Fibroblast of skin of back (primary cell): ENCODE measurements at regions not wholly inside any gene's neighbourhood (a gene's known extent, or its start where the extent isn't known, plus 50 kb on each side); places are given as distances from the start of the nearest gene placed in this dataset.
A peak's percentile ranks its signal among the peaks of the same experiment; 100 is the strongest.

ENCODE experiments used
- DNase-seq: peaks from one replicate; pipeline ENCODE4 v3.0.0-alpha.2; 2013

DNA sequence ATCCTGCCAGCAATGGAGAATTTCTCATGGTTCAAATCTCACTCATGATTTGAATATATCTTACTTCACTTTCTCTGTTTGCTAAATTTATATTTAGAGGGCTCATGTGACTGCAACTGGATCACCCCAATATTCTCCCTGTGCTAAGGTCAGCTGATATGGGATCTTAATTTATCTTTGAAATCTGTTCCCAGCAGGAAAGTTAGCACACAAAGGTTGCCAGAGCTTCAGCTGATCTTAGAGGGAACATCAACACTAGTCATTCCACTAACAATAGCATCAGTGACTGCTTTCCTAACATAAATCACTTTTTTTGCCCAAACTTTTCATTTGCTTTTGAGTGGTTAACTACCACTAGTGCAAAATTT, 1270.0 kb downstream of the ARAP2 start:
- no peak for DNase-seq

DNA sequence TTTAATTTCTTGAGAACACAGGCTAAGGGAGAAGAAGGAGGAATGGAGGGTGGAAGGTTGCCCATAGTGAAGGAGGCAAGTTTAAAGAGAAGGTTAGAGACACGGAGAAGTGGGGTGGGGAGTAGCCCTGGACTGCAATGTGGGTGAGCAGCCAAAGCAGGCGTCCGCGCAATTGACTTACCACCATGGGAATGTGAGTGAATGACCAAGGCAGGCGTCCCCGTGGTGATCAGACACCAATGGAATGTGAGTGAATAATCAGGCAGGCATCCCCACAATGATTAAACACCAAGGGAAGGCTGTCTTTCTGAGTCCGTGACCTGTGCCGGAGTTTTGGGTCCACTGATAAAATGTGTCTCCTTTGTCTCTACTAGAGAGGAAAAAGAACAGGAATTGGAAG, 1223.1 kb downstream of the ARAP2 start:
- DNase-seq: peak; percentile 89

DNA sequence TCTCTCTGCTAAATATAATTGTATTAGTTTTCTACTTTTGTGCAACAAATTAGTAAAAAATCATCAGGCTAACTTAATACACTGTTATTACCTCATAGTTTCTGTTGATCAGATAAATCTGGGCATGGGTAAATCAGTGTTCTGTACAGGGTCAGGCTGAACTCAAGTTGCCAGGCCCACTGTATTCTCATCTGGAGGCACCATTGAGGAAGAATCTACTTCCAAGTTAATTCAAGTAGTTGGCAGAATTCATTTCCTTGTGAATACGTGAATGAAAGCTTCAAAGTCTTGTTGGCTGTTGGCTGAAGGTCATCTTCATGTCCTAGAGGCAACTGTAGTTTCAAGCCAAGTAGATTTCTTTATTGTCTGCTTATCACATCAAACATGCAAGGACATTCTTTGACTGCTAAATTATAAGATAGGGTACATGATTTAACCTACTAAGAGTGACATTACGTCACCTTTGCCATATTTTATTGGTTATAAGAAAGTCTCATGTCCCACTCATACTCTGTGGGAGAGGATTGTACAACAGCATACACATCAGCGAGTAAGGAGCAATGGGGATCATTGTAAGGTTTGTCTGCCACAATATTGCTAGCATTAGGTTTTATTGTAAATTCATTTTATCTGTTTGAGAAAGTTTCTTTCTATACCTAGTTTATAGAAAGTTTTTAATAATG, 1219.0 kb downstream of the ARAP2 start:
- no peak for DNase-seq

DNA sequence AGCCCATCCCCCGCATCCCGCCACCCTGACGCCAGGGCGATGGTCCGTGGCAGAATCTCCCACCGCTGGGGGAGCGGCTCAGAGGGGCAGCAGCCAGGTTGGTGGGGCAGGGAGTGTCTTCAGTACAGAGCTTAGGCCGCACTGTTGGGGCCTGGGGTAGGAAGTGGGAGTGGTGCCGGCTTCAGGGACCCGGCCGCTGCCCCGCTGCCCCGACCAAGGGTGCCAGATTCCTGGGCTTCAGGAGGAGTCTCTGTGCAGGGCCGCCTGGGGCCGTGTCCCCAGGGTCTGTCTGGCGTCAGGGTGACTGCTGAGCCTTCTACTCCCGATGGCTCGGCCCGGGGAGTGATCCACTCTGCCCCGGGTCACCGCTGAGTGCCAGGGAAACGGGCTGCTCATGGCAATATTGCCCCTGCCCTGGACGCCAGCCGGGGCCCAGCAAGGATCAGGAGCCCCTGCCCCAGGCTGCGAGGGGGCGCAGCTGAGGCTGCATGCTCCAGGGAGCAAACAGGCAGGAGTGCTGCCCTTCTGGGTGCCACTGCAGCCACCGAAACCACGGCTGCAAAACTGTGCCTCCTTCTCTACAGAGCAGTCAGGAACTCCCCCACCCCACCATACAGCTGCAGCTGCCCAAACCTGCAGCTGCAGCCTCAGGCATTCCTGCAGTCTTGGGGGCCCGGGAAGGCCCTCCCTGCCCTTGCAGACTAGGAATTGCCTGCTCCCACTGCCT, 1206.1 kb downstream of the ARAP2 start:
- DNase-seq: no peak

DNA sequence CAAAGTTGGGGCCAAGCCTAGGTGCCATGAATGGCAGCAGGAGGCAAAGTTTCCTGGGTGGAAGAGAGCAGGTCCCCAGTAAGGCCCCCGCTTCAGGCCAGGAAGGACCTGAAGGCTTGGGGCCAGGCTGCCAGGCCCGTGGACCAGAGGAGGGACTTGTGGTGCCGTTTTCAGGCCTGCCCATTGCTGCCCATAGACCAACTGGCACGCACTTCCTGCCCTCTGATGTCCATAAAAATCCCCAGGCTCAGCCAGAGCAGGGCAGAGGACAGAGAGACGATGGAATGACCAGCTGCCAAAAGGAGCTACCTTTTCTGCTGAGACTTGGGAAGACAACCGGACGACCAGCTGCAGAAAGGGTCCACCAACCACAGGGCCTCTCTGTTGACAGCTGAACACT, 1205.5 kb downstream of the ARAP2 start:
- DNase-seq: no peak

DNA sequence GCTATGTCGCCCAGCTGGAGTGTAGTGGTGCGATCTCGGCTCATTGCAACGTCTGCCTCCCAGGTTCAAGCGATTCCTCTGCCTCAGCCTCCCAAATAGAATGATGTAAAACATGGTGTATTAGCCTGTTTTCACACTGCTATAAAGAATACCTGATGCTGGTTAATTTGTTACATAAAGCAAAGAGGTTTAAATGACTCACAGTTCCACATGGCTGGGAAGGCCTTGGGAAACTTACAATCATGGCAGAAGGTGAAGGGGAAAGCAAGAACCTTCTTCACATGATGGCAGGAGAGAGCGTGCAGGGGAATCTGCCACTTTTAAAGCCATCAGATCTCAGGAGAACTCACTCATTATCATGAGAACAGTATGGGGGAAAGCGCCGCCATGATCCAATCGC, 1191.8 kb downstream of the ARAP2 start:
- no peak for DNase-seq

DNA sequence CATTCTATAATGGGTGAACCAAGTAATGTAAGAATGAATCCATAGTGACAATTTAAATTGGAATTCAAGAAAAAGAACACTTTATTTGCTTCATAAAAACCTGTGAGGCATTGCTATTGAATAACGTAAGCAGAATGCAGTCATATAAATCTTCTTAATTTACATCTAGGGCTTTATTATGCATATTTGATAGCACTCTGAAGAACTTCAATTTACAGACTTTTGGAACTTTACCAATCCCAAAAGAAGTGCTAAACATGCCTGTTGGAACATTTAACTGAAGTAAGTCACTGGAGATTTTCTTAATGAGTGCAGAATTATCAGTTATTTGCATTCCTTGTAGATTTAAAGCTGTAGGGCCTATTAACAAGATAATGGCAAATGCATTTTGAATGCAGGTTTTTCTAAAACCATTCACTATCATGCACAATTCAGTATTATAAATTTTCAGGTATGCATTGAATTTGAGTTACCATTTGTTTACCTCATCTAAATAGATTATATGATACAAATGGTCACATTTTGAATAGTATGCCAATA, 1181.2 kb downstream of the ARAP2 start:
- DNase-seq: no peak

DNA sequence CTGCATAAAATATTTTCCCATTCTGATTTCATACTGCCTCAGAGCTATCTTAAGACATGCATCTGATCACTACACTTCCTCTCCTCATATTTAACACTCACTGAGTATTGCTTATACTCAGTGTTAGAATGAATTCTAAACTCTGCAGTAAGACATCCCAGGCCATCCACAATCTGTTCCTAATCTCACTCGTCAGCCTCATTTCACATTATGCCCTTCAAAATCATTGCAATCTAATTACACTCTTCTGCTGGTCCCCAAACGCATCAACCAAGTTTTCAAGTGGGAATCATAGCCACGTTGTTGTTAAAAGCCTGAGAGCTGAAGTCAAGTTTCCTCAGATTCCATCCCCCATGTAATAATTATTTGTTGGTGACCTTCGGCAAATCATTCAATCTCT, 1177.9 kb downstream of the ARAP2 start:
- no peak for DNase-seq

DNA sequence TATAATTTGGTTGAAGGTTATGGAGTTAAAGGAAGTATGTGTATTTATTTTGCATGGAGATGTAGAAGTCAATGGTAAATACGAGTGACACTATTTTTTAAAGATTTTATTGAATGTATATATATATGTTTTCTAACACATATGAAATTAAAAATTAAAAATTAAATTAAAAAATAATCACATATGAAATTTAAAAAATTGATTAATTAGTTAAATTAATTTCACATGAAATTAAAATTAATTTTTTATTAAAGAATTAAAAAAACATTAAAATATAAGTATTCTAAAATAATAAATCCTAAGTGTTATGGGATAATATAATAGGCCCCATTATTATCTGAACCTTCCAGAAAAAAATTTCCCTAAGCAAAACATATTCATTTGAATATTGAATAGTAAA, 1163.5 kb downstream of the ARAP2 start:
- no peak for DNase-seq

DNA sequence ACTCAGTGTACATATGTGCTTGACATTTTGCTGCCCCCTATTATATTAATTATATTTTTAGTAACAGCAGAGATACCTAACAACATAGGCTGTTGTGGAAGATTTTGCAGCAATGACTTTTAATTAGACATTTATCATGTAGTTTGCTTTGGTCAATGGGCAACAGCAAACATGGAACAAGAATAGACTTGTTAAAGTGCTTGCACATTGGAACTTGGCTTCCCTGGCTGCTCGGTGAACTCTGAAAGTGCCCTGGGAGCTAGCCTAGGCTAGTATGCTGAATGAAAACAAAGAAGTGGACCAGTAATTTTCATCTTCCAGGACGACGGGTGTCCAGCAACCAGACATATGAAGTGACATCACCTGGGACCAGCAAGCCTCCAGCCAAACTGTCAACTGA, 1157.1 kb downstream of the ARAP2 start:
- no peak for DNase-seq

DNA sequence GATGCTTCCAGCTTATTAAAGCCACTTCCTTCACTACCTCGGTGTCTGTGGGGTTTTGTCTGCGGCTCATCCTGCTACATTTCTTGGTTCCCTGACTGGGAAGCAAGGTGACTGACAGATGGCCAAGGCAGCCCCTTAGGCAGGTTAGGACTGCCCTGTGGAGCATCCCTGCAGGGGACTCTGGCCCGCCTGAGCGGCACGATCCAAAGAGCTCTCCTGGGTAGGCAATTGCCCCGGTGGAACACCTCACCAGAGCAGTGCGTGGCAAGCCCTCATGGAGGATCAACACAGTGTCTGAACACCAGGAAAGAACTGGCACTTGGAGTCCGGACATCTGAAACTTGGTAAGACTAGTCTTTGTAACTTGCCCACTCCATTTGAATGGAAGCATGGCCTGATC, 1143.4 kb downstream of the ARAP2 start:
- no peak for DNase-seq

DNA sequence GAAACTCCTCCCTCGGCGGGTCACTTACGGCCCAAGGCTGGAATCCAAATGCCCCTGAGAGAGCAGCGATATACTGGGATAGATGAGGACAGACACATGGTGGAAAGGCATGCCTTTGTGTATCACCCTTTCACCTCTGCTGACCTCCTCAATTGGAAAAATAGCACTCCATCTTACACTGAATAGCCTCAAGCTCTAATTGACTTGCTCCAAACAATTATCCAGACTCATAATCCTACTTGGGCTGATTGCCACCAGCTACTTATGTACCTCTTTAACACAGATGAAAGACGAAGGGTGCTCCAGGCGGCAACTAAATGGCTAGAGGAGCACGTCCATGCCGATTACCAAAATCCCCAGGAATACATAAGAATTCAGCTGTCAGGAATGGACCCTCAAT, 1142.2 kb downstream of the ARAP2 start:
- no peak for DNase-seq

DNA sequence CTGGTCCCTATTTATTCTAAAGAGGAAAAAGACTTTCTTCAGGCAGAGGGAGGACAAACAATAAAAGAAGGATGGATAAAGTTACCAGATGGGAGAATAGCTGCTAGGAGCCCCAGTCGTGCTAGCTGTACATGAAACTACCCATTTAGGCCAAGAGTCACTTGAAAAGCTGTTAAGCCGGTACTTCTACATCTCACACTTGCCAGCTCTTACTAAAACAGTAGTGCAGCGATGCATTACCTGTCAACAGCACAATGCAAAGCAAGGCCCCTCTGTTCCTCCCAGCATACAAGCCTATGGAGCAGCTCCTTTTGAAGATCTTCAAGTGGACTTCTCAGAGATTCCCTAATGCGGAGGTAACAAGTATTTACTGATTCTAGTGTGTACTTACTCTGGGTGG, 1138.8 kb downstream of the ARAP2 start:
- DNase-seq: no peak

DNA sequence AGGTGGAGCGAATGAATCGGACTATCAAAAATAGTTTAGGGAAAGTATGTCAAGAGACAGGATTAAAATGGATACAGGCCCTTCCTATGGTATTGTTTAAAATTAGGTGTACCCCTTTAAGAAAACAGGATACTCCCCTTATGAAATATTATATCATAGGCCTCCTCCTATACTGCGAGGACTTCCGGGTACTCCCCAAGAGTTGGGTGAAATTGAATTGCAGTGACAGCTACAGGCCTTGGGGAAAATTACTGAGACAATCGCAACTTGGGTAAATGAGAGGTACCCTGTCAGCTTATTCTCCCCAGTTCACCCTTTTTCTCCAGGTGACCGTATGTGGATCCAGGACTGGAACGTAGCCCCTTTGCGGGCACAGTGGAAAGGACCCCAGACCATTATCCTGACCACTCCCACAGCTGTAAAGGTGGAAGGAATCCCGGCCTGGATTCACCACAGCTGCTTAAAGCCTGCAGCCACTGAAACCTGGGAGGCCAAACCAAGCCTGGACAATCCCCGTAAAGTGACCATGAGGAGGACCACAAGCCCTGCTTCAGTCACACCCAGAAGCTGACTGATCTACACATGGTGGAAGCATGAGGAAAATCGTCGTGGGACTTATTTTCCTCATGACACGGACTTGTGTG, 1138.1 kb downstream of the ARAP2 start:
- no peak for DNase-seq

DNA sequence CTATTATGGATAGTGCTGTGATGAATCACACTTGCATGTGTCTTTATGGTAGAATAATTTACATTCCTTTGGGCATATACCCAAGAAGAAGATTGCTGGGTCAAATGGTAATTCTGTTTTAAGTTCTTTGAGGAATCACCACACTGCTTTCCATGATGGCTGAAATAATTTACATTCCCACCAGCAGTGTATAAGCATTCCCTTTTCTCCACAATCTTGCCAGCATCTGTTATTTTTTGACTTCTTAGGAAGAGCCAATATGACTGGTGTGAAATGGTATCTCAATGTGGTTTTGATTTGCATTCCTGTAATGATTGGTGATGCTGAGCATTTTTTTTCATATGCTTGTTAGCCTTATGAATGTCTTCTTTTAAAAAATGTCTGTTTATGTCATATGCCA, 1120.2 kb downstream of the ARAP2 start:
- peak; percentile 92 for DNase-seq

DNA sequence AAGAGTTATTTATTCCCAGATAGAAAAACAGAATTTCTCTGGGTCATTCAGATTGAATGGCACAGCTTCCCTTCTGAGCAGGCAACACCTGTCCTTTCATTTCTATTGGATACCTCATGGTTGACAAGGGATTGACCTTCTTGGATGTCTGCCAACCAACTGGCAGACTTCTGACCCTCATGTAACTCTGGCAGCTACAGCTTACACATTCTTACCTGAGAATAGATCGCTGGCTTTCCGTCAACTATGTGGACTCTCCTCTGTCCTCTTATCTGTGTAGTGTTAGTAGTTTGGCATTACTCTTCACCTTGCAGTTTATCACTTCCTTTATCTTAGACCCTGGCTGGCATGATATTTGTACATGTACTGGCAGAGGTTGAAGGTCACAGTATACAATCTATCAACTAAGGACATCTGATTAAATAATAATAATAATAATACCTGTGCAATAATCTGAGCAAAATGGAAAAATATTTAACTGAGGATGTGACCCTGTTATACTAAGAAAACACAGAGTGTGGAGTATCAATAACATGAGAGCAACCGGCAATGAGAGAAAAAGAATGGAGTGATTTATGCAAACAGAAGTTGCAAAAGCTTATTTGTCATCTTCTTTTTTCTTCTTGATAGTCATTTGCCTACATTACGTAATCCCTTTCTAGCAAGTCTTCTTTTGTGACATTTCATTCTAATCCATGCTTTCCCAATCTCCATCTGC, 1118.2 kb downstream of the ARAP2 start:
- DNase-seq: no peak

DNA sequence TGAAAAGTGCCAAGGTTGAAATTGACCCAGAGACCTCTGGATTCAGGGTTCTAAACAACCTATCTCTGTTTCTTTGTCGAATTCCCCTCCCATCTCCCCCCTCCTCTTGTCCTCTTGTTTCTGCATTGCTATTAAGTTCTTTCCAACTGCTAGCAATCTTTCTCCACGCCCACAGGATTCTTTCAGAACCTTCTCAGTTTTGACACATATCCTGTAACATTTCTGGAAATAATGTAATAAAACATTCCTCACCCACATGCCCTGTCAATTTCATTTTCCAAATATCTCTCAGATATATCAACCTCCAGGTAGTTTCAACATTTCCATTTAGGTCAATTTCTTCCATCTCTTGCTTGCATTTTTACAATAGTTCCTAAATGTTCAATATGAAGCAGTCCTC, 1105.9 kb downstream of the ARAP2 start:
- DNase-seq: no peak

DNA sequence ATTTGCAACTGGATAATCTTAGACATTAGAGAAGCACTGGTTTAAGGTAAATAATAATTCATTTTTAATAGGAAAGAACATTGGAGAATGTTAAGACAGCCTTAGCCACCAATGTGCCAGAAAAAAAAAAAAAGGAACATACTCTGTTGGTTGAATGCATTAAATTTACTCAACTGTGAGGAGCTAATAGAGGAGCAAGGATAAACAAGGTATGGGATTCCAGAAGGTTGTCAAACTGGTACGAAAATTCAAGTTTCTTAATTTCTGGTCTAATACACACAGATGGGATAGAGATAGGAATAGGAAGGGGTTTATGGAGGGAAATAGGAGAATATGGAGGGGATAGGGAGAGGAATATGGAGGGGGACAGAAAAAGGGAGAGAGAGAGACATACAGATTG, 1096.6 kb downstream of the ARAP2 start:
- no peak for DNase-seq

DNA sequence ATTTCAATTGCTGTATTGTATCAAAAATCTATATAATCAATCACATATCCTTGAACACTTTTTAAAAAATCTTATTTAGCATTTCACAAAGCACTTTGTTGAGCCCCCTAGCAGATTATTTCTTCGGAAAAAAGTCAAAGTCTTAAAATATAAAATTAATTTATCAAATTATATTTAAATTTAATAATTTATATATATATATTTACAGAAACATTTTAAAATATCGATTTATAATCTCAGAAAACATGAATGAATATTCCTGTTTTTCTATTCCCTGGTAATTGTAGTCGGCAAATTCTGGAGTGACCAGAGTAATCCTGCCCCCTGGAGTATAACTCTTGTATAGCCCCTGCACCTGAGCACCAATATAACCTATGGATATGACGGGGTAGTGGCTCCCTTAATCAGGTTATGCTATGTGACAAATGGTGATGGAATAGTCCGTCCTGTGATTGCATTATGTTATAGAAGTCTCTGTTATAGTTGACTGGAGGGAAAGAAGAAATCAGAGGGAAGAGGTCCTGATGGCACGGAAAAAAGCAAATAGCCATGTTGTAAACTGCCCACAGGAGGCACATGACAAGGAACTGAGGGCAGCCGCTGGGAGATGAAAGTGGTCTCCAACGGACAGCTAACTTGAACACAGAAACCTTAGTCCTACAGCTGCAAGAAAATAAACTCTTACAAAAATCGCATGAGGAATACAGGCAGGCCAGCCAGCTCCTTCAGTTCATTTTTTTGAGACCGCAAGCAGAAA, 1092.3 kb downstream of the ARAP2 start:
- no peak for DNase-seq

DNA sequence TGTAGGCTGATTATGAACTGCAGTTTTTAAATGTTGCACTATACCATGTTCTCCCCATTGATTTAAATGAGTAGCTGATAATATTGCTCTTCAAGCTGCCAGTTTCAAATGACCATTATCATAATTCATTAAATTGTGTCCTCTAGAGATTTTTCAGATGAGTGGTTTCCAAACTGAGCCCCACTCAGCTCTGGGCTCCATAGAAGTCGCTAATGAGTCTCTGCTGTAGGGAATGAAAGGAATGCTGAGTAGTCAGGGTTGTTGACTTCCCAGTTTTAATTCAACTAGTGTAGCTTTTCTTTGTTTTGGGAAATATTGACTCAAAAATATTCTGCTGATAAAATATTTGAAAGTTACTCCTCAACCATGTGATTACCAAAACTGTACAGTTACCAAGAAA, 1081.1 kb downstream of the ARAP2 start:
- DNase-seq: no peak

DNA sequence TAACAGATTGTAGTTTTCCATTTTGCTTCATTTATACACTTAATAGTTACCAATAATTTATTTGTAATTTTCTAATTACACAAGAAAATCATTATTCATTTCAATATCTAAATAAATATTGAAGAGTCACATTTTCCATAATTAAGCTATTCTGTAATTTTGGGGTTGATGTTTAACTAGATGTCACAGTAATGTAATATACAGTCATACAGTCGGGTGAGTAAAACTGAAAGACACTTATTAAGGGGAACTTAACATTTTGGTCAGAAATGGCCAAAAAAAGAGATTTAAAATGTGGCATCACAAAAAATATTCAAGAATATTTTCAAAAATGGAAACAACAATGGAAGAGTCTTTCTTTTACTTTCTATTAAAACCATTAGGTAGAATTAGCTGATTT, 1080.3 kb downstream of the ARAP2 start:
- DNase-seq: no peak

DNA sequence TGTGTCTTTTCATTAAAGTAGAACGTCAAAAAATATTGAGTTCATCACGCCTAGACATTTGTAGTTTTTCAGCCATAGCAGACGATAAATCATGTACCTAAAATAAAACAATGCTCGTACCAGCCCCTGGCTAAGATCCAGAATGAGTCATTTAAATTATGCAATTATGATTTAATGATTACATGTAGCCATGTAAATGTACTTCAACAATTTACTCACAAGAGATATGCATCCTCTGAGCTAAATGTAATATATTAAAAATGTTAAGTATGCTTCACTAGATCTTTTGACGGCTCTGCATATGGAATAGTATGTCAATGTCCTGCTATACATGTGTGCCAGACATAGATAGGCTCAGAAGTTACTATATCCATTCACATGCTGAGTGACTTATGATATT, 1077.8 kb downstream of the ARAP2 start:
- no peak for DNase-seq

DNA sequence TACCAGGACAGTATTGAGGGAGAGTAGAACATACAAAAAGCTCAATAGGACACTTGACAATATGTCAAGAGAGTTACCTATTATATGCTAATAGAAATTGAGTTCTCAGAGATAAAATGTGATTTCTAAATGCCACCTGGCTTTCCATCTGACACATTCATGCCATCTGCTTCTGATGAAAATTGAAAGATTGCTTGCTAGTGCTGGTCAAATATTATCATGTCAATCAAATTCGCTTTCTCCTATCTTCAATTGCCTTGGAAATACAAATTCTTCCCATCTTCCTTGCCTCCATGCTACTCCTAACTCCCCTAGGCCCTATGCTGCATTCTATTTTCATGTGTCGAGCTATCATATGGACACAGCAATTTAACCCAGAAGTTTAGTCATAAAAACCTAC, 1076.9 kb downstream of the ARAP2 start:
- DNase-seq: no peak
